Osteoblast (primary cell): ENCODE measurements at regions not wholly inside any gene's neighbourhood (a gene's known extent, or its start where the extent isn't known, plus 50 kb on each side); places are given as distances from the start of the nearest gene placed in this dataset.

Experiments used
- DNase-seq: peaks from one replicate; pipeline ENCODE4 v3.0.0; 2011; ENCODE audit warnings: low spot score, mixed read lengths; ENCODE audit not compliant: insufficient read length; ENCODE audit errors: missing footprints
- H2AFZ ChIP-seq: 2 replicates; pipeline ENCODE4 v1.6.0; 2011; ENCODE audit warnings: mild to moderate bottlenecking, low read length
- H3K27ac ChIP-seq: 2 replicates; pipeline ENCODE4 v1.5.1; 2011; ENCODE audit warnings: mild to moderate bottlenecking, low read depth, low read length, moderate library complexity
- H3K27me3 ChIP-seq: 2 replicates; pipeline ENCODE4 v1.6.0; 2012; ENCODE audit warnings: mild to moderate bottlenecking, control low read depth, inconsistent platforms, low read length, moderate library complexity; ENCODE audit not compliant: insufficient read depth
- H3K36me3 ChIP-seq: 2 replicates; pipeline ENCODE4 v1.5.1; 2011; ENCODE audit warnings: mild to moderate bottlenecking, low read length, control low read depth, moderate library complexity; ENCODE audit not compliant: insufficient read depth
- H3K4me1 ChIP-seq: 2 replicates; pipeline ENCODE4 v1.5.1; 2011; ENCODE audit warnings: mild to moderate bottlenecking, low read length, control low read depth, moderate library complexity; ENCODE audit not compliant: insufficient read depth
- H3K4me2 ChIP-seq: 2 replicates; pipeline ENCODE4 v1.6.0; 2011; ENCODE audit warnings: mild to moderate bottlenecking, low read length; ENCODE audit not compliant: insufficient read depth
- H3K4me3 ChIP-seq: fragments of 200-600 bp; sonication (generic); 3 replicates; pipeline ENCODE4 v1.5.1; 2012; ENCODE audit warnings: mild to moderate bottlenecking, low read length, inconsistent platforms; ENCODE audit not compliant: insufficient read depth
- H3K79me2 ChIP-seq: 2 replicates; pipeline ENCODE4 v1.6.0; 2012; ENCODE audit warnings: mild to moderate bottlenecking, low read length, control low read depth, inconsistent platforms; ENCODE audit not compliant: insufficient read depth
- H3K9me3 ChIP-seq: 2 replicates; pipeline ENCODE4 v1.5.1; 2011; ENCODE audit warnings: low read depth, low read length, control low read depth
- H4K20me1 ChIP-seq: 2 replicates; pipeline ENCODE4 v1.6.0; 2012; ENCODE audit warnings: mild to moderate bottlenecking, low read length, control low read depth; ENCODE audit not compliant: insufficient read depth
- TF ChIP-seq, protein P1 (sequence below): IDR thresholded peaks from 2 replicates; pipeline ENCODE4 v1.5.1; 2011; ENCODE audit warnings: mild to moderate bottlenecking, low read depth, low read length, moderate library complexity; ENCODE audit errors: extremely low read depth

- Histone ChIP-seq H3K9me3 (no peaks in the 10 kb centered on the region), H4K20me1 (no peaks in the 10 kb centered on the region), H3K4me2 (no peak overlapping the region), H2AFZ (no peak overlapping the region), H3K36me3 (no peaks in the 10 kb centered on the region), H3K27ac (no peak overlapping the region), H3K79me2 (no peaks in the 10 kb centered on the region), H3K4me3 (no peak overlapping the region), H3K27me3 (no peaks in the 10 kb centered on the region), H3K4me1 (no peaks in the 10 kb centered on the region)
- TF ChIP-seq, protein P1, sequence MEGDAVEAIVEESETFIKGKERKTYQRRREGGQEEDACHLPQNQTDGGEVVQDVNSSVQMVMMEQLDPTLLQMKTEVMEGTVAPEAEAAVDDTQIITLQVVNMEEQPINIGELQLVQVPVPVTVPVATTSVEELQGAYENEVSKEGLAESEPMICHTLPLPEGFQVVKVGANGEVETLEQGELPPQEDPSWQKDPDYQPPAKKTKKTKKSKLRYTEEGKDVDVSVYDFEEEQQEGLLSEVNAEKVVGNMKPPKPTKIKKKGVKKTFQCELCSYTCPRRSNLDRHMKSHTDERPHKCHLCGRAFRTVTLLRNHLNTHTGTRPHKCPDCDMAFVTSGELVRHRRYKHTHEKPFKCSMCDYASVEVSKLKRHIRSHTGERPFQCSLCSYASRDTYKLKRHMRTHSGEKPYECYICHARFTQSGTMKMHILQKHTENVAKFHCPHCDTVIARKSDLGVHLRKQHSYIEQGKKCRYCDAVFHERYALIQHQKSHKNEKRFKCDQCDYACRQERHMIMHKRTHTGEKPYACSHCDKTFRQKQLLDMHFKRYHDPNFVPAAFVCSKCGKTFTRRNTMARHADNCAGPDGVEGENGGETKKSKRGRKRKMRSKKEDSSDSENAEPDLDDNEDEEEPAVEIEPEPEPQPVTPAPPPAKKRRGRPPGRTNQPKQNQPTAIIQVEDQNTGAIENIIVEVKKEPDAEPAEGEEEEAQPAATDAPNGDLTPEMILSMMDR = no peak
- DNase-seq = no peak
These were observed 1257.4 kb downstream of the GATA3 start for GRCh38 chr10:9311702-9312499.

GRCh38 chr10:9315292-9315691 is 1260.8 kb downstream of the GATA3 start:
- H3K36me3 ChIP-seq = no peaks in the 10 kb centered on the region
- no peaks in the 10 kb centered on the region for H3K27me3 ChIP-seq
- H3K79me2 ChIP-seq = no peaks in the 10 kb centered on the region
- TF ChIP-seq, protein P1 = no peak
- no peaks in the 10 kb centered on the region for H3K9me3 ChIP-seq
- H3K4me1 ChIP-seq = no peaks in the 10 kb centered on the region
- H3K27ac ChIP-seq = no peak overlapping the region
- no peaks in the 10 kb centered on the region for H4K20me1 ChIP-seq
- no peak for DNase-seq
- no peak overlapping the region for H3K4me2 ChIP-seq
- H2AFZ ChIP-seq = no peak overlapping the region
- no peak overlapping the region for H3K4me3 ChIP-seq

DNA sequence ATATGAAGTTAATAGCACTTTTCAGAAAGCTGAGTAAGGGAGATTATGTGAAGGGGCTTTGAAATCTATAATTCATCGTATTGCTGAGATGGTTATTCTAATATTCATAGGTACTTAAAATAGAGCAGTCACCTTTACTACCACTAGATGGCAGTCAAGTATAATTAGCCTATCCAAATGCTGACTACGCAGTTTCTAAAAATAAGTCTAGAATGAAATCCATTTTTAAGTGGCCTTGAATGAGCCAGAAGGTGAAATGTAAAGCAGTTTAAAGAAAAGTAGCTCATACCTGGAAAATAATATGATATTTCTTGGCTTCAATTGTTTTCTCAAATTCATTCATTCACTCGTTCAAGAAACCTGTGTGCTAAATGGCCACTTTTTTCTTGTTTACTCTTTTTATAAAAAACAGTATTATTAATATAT is 1277.1 kb downstream of the GATA3 start:
- Histone ChIP-seq H3K9me3 (no peaks in the 10 kb centered on the region), H3K4me2 (no peak overlapping the region), H3K4me3 (no peak overlapping the region), H3K79me2 (no peaks in the 10 kb centered on the region), H3K36me3 (no peaks in the 10 kb centered on the region), H3K27me3 (no peaks in the 10 kb centered on the region), H3K27ac (no peak overlapping the region), H4K20me1 (no peaks in the 10 kb centered on the region), H3K4me1 (no peaks in the 10 kb centered on the region), H2AFZ (no peak overlapping the region)
- DNase-seq = peak; percentile 88
- TF ChIP-seq, protein P1 = peak; percentile 79

DNA sequence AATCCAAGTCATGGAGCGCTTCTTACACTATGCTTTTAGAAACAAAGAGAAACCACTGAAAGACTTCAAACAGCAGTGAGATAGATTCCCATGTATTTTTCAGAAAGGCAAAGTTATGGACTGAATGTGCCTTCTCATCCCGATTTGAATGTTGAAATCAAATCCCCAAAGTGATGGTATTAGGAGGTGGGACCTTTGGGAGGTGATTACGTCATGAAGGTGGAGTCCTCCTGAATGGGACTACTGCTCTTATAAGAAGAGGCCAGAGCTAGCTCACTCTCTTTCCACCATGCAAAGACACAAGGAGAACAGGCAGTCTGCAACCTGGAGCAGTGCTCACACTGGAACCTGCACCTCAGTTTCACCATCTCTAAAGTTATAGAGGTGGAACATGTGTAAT is 1279.8 kb downstream of the GATA3 start:
- H3K9me3 ChIP-seq = no peaks in the 10 kb centered on the region

More for the DNA sequence above, 1279.8 kb downstream of the GATA3 start:
- no peak for DNase-seq
- Histone ChIP-seq H3K4me2 (no peak overlapping the region), H3K79me2 (no peaks in the 10 kb centered on the region), H3K4me1 (no peaks in the 10 kb centered on the region), H3K36me3 (no peaks in the 10 kb centered on the region), H3K27me3 (no peaks in the 10 kb centered on the region), H2AFZ (no peak overlapping the region), H3K4me3 (no peak overlapping the region), H3K27ac (no peak overlapping the region), H4K20me1 (no peaks in the 10 kb centered on the region)
- TF ChIP-seq, protein P1 = no peak
